Esophagus squamous epithelium (tissue), 4 donors: ENCODE measurements at regions not wholly inside any gene's neighbourhood (a gene's known extent, or its start where the extent isn't known, plus 50 kb on each side); places are given as distances from the start of the nearest gene placed in this dataset.

Experiments
- CTCF ChIP-seq, 6 experiments: fragments of 450-650 bp in 4 of 6; fragments of 200-600 bp in 2 of 6; sonication (generic) in 2 of 6; IDR thresholded peaks; one replicate each; pipeline ENCODE4 v1.5.1; 2016 to 2019; ENCODE audit warnings: antibody characterized with exemption in 6 of 6, mild to moderate bottlenecking in 4 of 6, moderate library complexity in 4 of 6
- POLR2A ChIP-seq, 4 donors: fragments of 450-650 bp; IDR thresholded peaks; one replicate each; pipeline ENCODE4 v1.6.1; 2017; ENCODE audit warnings: antibody characterized with exemption in 4 of 4, mild to moderate bottlenecking in 4 of 4, moderate library complexity in 3 of 4

- no peak for TF ChIP-seq CTCF (IDR thresholded peaks at IDR 0.05)
- TF ChIP-seq POLR2A (IDR thresholded peaks at IDR 0.05): no peak
Measured at GRCh38 chr2:43131890-43132682, 94.3 kb downstream of the ZFP36L2 start.
